ENCODE measurements at regions not wholly inside any gene's neighbourhood (a gene's known extent, or its start where the extent isn't known, plus 50 kb on each side); places are given as distances from the start of the nearest gene placed in this dataset.

- Mint-ChIP-seq H3K27ac (no peak overlapping the region), H3K4me1 (no peaks in the 10 kb centered on the region), H3K36me3 (no peaks in the 10 kb centered on the region), H3K27me3 (ENCODE audit: low read depth) (no peaks in the 10 kb centered on the region; the same call in 1 of the 2 replicates), H3K4me3 (no peak overlapping the region), H3K9me3 (no peaks in the 10 kb centered on the region)
- ATAC-seq = no peak
- TF ChIP-seq MAX (CRISPR knock-in tag; IDR thresholded peaks at IDR 0.05) = no peak
- TF ChIP-seq PRDM15 (CRISPR knock-in tag; IDR thresholded peaks at IDR 0.05) = no peak
- no peak for TF ChIP-seq ZNF671 (CRISPR knock-in tag; IDR thresholded peaks at IDR 0.05)
- TF ChIP-seq ZNF425 (CRISPR knock-in tag; conservative IDR thresholded peaks at IDR 0.05) = no peak
- TF ChIP-seq ZSCAN18 (CRISPR knock-in tag; IDR thresholded peaks at IDR 0.05) = no peak
- no peak for TF ChIP-seq RELA (CRISPR knock-in tag; IDR thresholded peaks at IDR 0.05; ENCODE audit: borderline replicate concordance)
- TF ChIP-seq AR (CRISPR knock-in tag; IDR thresholded peaks at IDR 0.05) = no peak
- TF ChIP-seq SMAD4 (CRISPR knock-in tag; IDR thresholded peaks at IDR 0.05) = no peak
- no peak for TF ChIP-seq NFE2L1 (CRISPR knock-in tag; IDR thresholded peaks at IDR 0.05)
- no peak for TF ChIP-seq MXD4 (CRISPR knock-in tag; IDR thresholded peaks at IDR 0.05; ENCODE audit: borderline replicate concordance)
- TF ChIP-seq FOXP4 (CRISPR knock-in tag; IDR thresholded peaks at IDR 0.05) = no peak
- no peak for TF ChIP-seq HMGA2 (CRISPR knock-in tag; IDR thresholded peaks at IDR 0.05)
- POLR2A ChIA-PET = no interaction called here
- CTCF ChIA-PET = interaction anchor here (0.7 kb wide), 1 partner anchor 98 kb away, joined by 3 read pairs; no protein-coding TSS in a partner anchor
- no peak for DNase-seq (ENCODE audit: low spot score)
Observed at GRCh38 chr6:148082044-148082443, 260.6 kb upstream of the SASH1 start.

- ChIA-PET CTCF (interaction anchor here (0.7 kb wide), 1 partner anchor 97 kb away, joined by 3 read pairs; no protein-coding TSS in a partner anchor), POLR2A (no interaction called here)
- Mint-ChIP-seq H3K9me3 (no peaks in the 10 kb centered on the region), H3K27me3 (ENCODE audit: low read depth) (no peaks in the 10 kb centered on the region; the same call in 1 of the 2 replicates), H3K4me3 (no peak overlapping the region), H3K36me3 (no peaks in the 10 kb centered on the region), H3K27ac (no peak overlapping the region), H3K4me1 (no peaks in the 10 kb centered on the region)
- DNase-seq (ENCODE audit: low spot score) = no peak
- ATAC-seq = no peak
- TF ChIP-seq FOXK1 (CRISPR knock-in tag; IDR thresholded peaks at IDR 0.05) = no peak
- TF ChIP-seq E2F5 (CRISPR knock-in tag; IDR thresholded peaks at IDR 0.05) = no peak
- TF ChIP-seq MAX (CRISPR knock-in tag; IDR thresholded peaks at IDR 0.05) = no peak
- TF ChIP-seq TEAD4 (CRISPR knock-in tag; IDR thresholded peaks at IDR 0.05) = no peak
- no peak for TF ChIP-seq FOXP4 (CRISPR knock-in tag; IDR thresholded peaks at IDR 0.05)
- TF ChIP-seq ZNF425 (CRISPR knock-in tag; conservative IDR thresholded peaks at IDR 0.05) = no peak
- TF ChIP-seq NR1H2 (CRISPR knock-in tag; IDR thresholded peaks at IDR 0.05) = no peak
Observed at GRCh38 chr6:148082696-148083095, 259.9 kb upstream of the SASH1 start.
